HG03565 (cell line): ENCODE measurements at regions not wholly inside any gene's neighbourhood (a gene's known extent, or its start where the extent isn't known, plus 50 kb on each side); places are given as distances from the start of the nearest gene placed in this dataset.

Source experiments
- ATAC-seq: cut with Tn5 transposase; IDR thresholded peaks from one replicate; pipeline ENCODE4 v1.9.1; 2021; ENCODE audit warnings: mild to moderate bottlenecking, moderate library complexity; ENCODE audit not compliant: unreplicated experiment

DNA sequence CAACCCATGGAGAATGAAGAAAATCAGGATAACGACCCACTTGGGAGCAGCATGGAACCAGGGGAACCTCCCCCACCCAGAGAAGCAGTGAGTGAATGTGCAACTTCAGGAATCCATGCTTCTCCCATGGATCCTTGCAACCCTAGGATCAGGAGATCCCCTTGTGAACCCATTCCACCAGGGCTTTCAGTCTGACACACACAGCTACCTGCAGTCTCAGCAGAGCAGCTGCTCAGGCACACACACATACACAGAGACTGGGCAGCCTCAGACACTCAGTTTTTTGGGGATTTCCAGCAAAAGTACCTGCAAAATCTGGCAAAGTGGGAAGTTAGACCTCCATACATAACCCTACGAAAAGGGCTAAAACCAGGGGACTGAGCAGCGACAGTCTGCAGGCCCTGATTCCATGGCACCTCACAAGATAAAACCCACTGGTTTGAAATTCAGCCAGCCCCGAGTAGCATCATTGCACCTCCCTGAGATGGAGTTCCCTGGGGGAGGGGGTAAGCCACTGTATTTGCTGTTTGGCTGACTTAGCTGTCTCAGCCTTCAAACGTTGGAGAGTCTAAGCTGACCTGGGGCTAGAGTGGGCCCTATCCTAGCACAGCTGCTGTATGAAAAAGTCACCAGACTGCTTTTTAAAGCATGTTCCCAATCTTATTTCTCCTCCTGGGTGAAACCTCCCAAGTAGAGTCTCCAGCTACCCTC is 737.5 kb upstream of the NDST4 start:
- peak; percentile 43 for ATAC-seq

- no peak for ATAC-seq
Observed at GRCh38 chr4:115844180-115844579, 730.8 kb upstream of the NDST4 start.

DNA sequence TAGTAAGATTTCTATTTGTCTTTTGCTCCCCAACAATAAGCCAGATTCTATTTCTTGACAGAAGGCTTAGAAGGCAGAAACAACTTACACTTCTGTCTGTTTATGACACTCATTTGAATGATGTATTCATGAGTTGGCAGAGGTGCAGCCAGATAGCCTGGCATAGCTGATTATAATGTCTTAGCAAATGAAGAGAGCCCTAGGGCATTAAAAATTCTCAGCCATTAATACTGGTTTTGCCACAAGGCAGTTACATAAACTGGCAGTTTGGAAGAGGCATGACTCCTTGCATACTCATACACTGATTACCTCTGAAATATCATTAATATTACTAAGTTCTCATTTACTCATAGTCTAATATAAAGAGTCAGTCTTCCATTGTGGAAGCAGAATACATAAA is 728.5 kb upstream of the NDST4 start:
- ATAC-seq: no peak

DNA sequence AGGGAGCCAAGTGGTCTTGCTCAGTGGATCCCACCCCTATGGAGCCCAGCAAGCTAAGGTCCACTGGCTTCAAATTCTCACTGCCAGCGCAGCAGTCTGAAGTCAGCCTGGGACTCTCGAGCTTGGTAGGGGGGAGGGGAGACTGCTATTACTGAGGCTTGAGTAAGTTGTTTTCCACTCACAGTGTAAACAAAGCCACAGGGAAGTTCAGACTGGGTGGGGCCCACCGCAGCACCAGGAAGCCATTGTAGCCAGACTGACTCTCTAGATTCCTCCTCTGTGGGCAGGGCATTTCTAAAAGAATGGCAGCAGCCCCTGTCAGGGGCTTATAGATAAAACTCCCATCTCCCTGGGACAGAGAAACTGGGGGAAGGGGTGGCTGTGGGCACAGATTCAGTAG is 721.0 kb upstream of the NDST4 start:
- ATAC-seq: no peak

- ATAC-seq: no peak
Observed at GRCh38 chr4:115824630-115825029, 711.2 kb upstream of the NDST4 start.

DNA sequence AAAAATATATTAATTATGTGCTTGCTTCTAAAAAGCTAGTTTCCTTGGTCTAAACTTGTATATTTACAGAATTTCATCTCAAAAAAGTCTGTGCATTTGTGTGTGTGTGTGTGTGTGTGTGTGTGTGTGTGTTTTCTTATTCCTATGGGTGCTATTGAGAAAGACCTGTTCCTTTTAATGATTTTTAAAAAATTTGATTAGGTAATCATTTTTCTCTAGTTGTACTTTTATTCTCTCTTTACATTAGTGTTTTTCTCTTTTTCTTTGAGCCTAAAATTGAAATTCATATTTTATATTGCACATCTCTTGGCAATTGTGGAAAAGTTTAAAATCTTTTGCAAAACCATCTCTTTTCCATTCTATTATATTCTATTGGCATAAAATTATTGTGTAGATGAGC is 690.4 kb upstream of the NDST4 start:
- ATAC-seq: no peak

DNA sequence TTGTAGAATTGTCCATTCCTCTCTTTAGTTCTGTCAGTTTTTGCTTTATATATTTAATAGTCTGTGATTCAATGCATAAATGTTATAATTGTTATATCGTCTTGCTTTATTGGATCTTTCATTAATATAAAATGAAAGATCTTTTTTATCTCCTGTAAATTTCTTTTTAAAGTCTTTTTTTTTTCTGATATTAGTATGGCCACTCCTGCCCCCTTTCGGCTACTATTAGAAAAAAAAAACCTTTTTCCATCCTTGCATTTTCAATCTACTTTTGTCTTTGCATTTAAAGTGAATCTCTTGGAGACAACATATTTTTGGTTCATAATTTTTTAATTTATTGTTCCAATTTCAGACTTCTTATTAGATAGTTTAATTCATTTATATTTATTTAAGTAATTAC is 677.4 kb upstream of the NDST4 start:
- no peak for ATAC-seq

GRCh38 chr4:115781528-115782146 is 668.2 kb upstream of the NDST4 start:
- peak; percentile 47 for ATAC-seq

GRCh38 chr4:115780835-115781234 is 667.4 kb upstream of the NDST4 start:
- peak; percentile 72 for ATAC-seq

- no peak for ATAC-seq
Observed at GRCh38 chr4:115780268-115780667, 666.8 kb upstream of the NDST4 start.

GRCh38 chr4:115770046-115770543 is 656.7 kb upstream of the NDST4 start:
- ATAC-seq: no peak

- ATAC-seq: no peak
Observed at GRCh38 chr4:115769396-115769795, 656.0 kb upstream of the NDST4 start.

DNA sequence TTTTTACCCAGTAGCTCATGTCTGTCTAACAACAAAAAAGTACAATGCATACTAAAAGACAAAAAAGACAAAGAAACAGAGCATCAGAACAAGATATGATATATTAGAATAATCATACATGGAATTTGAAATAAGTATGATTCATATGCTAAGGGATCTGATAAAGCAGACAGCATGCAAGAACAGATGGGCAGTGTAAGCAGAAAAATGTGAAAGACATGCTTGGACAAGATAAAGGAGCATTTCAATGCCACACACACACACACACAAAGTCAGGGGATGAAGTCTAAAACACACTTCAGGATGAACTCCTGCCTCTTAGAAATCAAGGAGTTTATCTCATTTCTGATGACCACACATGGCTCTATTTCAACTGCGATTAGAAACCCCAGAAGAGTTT is 649.6 kb upstream of the NDST4 start:
- no peak for ATAC-seq

DNA sequence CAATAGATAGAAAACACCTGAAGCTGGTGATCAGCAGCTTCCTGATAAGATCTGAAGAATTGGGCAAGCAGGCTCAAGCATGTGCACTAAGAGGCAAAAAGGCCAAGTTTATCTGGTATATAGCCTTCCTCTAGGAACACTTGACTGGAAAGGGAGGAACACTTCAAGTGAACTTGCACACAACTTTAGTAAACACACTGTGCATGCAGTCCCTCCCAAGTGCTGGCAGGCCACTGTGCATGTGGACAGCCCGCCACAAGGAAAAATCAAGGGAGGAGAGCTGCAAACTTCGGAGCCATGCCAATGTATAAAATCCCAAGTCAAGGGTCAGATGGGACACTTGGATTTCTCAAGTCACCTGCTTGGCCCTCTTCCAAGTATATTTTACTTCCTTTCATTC is 645.8 kb upstream of the NDST4 start:
- no peak for ATAC-seq

GRCh38 chr4:115749404-115749803 is 636.0 kb upstream of the NDST4 start:
- ATAC-seq: no peak

DNA sequence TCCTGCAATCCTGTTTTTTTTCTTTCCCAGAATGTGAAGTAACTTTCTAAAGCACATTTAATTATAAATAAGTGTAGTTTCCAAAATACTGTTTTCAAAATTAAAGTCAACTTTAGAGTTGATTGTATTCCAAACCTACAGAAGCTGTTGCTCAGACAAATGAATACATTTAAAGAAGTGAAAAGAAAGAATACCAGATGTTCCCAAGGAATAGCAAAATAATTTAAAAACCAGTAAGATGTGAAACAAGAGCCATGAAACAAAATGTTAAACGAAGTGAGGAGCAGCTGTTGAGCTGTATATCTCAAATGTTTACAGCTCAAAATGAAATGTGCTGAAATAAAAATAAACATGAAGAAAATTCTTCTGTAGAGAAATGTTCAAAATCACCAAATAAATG is 627.4 kb upstream of the NDST4 start:
- no peak for ATAC-seq

- ATAC-seq: no peak
Observed at GRCh38 chr4:115729739-115730266, 616.4 kb upstream of the NDST4 start.

DNA sequence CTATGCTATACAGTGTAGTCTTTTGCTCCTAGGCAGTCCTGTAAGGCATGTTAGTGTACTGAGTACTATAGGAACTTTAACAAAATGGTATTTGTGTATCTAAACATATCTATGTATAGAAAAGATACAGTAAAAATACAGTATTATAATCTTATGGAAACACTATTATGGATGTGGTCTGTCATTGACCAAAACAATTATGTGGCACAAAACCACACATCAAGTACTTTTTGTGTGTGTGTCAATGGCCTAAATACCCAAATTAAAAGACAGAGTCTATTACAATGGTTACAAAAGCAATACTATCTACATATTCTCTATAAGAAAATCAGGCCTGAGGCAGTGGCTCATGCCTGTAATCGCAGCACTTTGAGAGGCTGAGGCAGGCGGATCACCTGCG is 610.2 kb upstream of the NDST4 start:
- no peak for ATAC-seq

GRCh38 chr4:115720611-115721010 is 607.2 kb upstream of the NDST4 start:
- no peak for ATAC-seq

GRCh38 chr4:115711575-115711974 is 598.2 kb upstream of the NDST4 start:
- ATAC-seq: no peak

DNA sequence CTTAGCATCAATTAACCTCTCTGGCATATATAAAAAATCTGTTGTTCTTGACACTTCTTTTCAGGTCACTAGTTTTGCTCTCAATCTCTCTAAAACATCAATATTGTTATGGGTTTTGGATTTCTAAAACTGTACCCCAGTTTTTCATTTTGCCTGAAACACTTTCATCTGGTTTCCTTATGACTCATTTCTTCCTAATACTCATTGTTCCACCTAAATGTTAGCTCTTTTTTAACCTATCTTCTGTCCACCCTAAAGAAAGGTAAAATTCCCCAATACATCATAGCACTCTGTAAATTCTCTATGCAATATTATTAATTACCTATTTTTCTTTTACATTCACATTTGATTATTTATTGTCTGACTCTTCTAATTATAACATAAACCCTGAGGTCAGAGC is 575.5 kb upstream of the NDST4 start:
- ATAC-seq: peak; percentile 51

DNA sequence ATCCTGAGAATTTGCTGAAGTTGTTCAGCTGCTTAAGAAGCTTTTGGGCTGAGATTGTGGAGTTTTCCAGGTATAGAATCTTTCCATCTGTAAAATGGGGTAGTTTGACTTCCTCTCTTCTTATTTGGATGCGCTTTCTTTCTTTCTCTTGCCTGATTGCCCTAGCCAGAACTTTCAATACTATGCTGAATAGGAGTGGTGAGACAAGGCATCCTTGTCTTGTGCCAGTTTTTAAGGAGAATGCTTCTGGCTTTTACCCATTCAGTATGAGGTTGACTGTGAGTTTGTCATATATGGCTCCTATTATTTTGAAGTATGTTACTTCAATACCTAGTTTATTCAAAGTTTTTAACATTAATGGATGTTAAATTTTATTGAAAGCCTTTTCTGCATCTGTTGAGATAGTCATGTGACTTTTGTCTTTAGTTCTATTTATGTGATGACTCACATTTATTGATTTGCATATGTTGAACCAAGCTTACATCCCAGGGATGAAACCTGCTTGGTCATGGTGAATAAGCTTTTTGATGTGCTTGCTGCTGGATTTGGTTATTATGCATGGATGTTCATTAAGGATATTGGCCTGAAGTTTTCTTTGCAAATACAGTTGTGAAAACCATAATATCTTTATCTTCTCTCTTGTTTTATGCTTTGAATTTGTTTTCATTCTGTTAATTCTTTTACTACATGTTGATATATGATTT is 573.8 kb upstream of the NDST4 start:
- ATAC-seq: no peak
